ENCODE measurements at regions not wholly inside any gene's neighbourhood (a gene's known extent, or its start where the extent isn't known, plus 50 kb on each side); places are given as distances from the start of the nearest gene placed in this dataset.

GRCh38 chr2:180227461-180227860 is 220.4 kb upstream of the CWC22 start:
- no peak overlapping the region for H3K27ac ChIP-seq (ENCODE audit: low read length)
- H2AFZ ChIP-seq (ENCODE audit: low read length) = no peak overlapping the region
- no peaks in the 10 kb centered on the region for H3K4me1 ChIP-seq (ENCODE audit: low read length)
- DNase-seq = no peak
- no peaks in the 10 kb centered on the region for H3K79me2 ChIP-seq (ENCODE audit: low read length)
- H3F3A ChIP-seq (ENCODE audit: insufficient read depth, low read length) = no peaks in the 10 kb centered on the region
- no peaks in the 10 kb centered on the region for H4K20me1 ChIP-seq (ENCODE audit: insufficient read depth, low read length)
- no peaks in the 10 kb centered on the region for H3K36me3 ChIP-seq (replicated peaks; ENCODE audit: insufficient read depth, low read length)
- H3K27me3 ChIP-seq (replicated peaks; ENCODE audit: insufficient read depth, low read length) = no peaks in the 10 kb centered on the region
- TF ChIP-seq EZH2phosphoT487 (IDR thresholded peaks at IDR 0.05; ENCODE audit: low read length) (no peak), CTCF (IDR thresholded peaks at IDR 0.05; ENCODE audit: low read length) (no peak), EZH2 (optimal IDR thresholded peaks at IDR 0.05; ENCODE audit: low read depth, low read length) (no peak)
- H3K4me3 ChIP-seq (ENCODE audit: low read length) = no peak overlapping the region
- H3K4me2 ChIP-seq (ENCODE audit: low read depth, low read length) = no peak overlapping the region
- no peak overlapping the region for H3K9ac ChIP-seq (ENCODE audit: low read length)
- no peaks in the 10 kb centered on the region for H3K9me2 ChIP-seq (replicated peaks; ENCODE audit: insufficient read depth, low read length)
- no peaks in the 10 kb centered on the region for H3K9me3 ChIP-seq (replicated peaks; ENCODE audit: insufficient read depth, low read length)

GRCh38 chr2:180225118-180225517 is 218.0 kb upstream of the CWC22 start:
- no peaks in the 10 kb centered on the region for H4K20me1 ChIP-seq (ENCODE audit: insufficient read depth, low read length)
- no peak overlapping the region for H3K4me2 ChIP-seq (ENCODE audit: low read depth, low read length)
- H3K79me2 ChIP-seq (ENCODE audit: low read length) = no peaks in the 10 kb centered on the region
- no peak overlapping the region for H2AFZ ChIP-seq (ENCODE audit: low read length)
- H3K36me3 ChIP-seq (replicated peaks; ENCODE audit: insufficient read depth, low read length) = no peaks in the 10 kb centered on the region
- H3K4me3 ChIP-seq (ENCODE audit: low read length) = no peak overlapping the region
- no peak overlapping the region for H3K27ac ChIP-seq (ENCODE audit: low read length)
- TF ChIP-seq CTCF (IDR thresholded peaks at IDR 0.05; ENCODE audit: low read length) (no peak), EZH2phosphoT487 (IDR thresholded peaks at IDR 0.05; ENCODE audit: low read length) (no peak), EZH2 (optimal IDR thresholded peaks at IDR 0.05; ENCODE audit: low read depth, low read length) (no peak)
- no peaks in the 10 kb centered on the region for H3K27me3 ChIP-seq (replicated peaks; ENCODE audit: insufficient read depth, low read length)
- no peak overlapping the region for H3K9ac ChIP-seq (ENCODE audit: low read length)
- H3K9me3 ChIP-seq (replicated peaks; ENCODE audit: insufficient read depth, low read length) = no peaks in the 10 kb centered on the region
- H3F3A ChIP-seq (ENCODE audit: insufficient read depth, low read length) = no peaks in the 10 kb centered on the region
- H3K9me2 ChIP-seq (replicated peaks; ENCODE audit: insufficient read depth, low read length) = no peaks in the 10 kb centered on the region
- DNase-seq = no peak
- no peaks in the 10 kb centered on the region for H3K4me1 ChIP-seq (ENCODE audit: low read length)

GRCh38 chr2:180222644-180223043 is 215.5 kb upstream of the CWC22 start:
- no peak for DNase-seq
- no peaks in the 10 kb centered on the region for H3F3A ChIP-seq (ENCODE audit: insufficient read depth, low read length)

More at GRCh38 chr2:180222644-180223043, 215.5 kb upstream of the CWC22 start:
- Histone ChIP-seq H3K27me3 (replicated peaks; ENCODE audit: insufficient read depth, low read length) (no peaks in the 10 kb centered on the region), H3K4me2 (ENCODE audit: low read depth, low read length) (no peak overlapping the region), H3K4me3 (ENCODE audit: low read length) (no peak overlapping the region), H3K79me2 (ENCODE audit: low read length) (no peaks in the 10 kb centered on the region), H3K9me2 (replicated peaks; ENCODE audit: insufficient read depth, low read length) (no peaks in the 10 kb centered on the region), H3K27ac (ENCODE audit: low read length) (no peak overlapping the region), H3K36me3 (replicated peaks; ENCODE audit: insufficient read depth, low read length) (no peaks in the 10 kb centered on the region), H3K9ac (ENCODE audit: low read length) (no peak overlapping the region), H3K4me1 (ENCODE audit: low read length) (no peaks in the 10 kb centered on the region), H3K9me3 (replicated peaks; ENCODE audit: insufficient read depth, low read length) (no peaks in the 10 kb centered on the region), H2AFZ (ENCODE audit: low read length) (no peak overlapping the region), H4K20me1 (ENCODE audit: insufficient read depth, low read length) (no peaks in the 10 kb centered on the region)
- no peak for TF ChIP-seq EZH2phosphoT487 (IDR thresholded peaks at IDR 0.05; ENCODE audit: low read length)
- TF ChIP-seq CTCF (IDR thresholded peaks at IDR 0.05; ENCODE audit: low read length) = no peak
- TF ChIP-seq EZH2 (optimal IDR thresholded peaks at IDR 0.05; ENCODE audit: low read depth, low read length) = no peak
